Natural killer cell treated with Interleukin-12 subunit alpha and Interleukin-12 subunit beta and Interleukin-15 and Interleukin-18, amount 100 ng/mL, for 72 hours (primary cell): ENCODE measurements at regions not wholly inside any gene's neighbourhood (a gene's known extent, or its start where the extent isn't known, plus 50 kb on each side); places are given as distances from the start of the nearest gene placed in this dataset.
"Not testable (repeated sequence)": the region's sequence is repeated elsewhere in the genome, so short reads cannot be mapped to it uniquely, and the experiment has no call there.

ENCODE experiments used
- ATAC-seq, 2 donors: fragments of 150-1000 bp; cut with Tn5 transposase in 1 of 2; sonication (Bioruptor Pico), chemical (Tn5 transposase) in 1 of 2; 2 replicates each; pipeline ENCODE4 v1.10.0; 2021
- DNase-seq: peaks from one replicate; pipeline ENCODE4 v3.0.0; 2022; ENCODE audit warnings: low spot score
- H3K27ac Mint-ChIP-seq, 2 donors: 1 replicate in 1 of 2; 2 replicates in 1 of 2; pipeline ENCODE4 v1.8.0; 2022; ENCODE audit warnings: mixed read lengths in 2 of 2, mild to moderate bottlenecking in 1 of 2, moderate library complexity in 1 of 2
- H3K27me3 Mint-ChIP-seq, 2 donors: 1 replicate in 1 of 2; 2 replicates in 1 of 2; pipeline ENCODE4 v1.8.0; 2022; ENCODE audit warnings: mixed read lengths in 2 of 2
- H3K36me3 Mint-ChIP-seq: one replicate; pipeline ENCODE4 v1.8.0; 2022; ENCODE audit warnings: mixed read lengths
- H3K4me1 Mint-ChIP-seq, 2 donors: 1 replicate in 1 of 2; 2 replicates in 1 of 2; pipeline ENCODE4 v1.8.0; 2022; ENCODE audit warnings: low read depth in 2 of 2, mixed read lengths in 2 of 2, mild to moderate bottlenecking in 1 of 2
- H3K4me3 Mint-ChIP-seq: one replicate; pipeline ENCODE4 v1.8.0; 2022; ENCODE audit warnings: mixed read lengths
- H3K9me3 Mint-ChIP-seq: 2 replicates; pipeline ENCODE4 v1.8.0; 2022; ENCODE audit warnings: mixed read lengths

DNA sequence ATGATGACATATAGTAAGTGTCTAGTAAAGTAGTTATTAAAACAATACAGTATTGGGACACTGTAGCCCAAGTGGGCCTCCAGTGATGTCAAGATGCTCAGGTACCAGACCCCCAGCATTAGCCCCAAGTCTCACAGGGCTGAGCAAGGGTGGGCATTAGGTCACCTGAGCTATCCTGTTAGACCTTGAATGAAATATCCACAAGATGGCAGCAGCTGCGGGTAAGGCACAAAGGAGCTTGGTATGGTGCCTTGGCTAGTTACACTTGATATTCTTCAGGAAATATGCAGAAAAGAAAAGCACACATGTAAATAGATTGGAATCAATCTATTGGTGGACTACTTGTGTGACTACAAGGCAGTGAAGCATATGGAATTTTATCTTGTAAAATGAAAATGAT is 701.8 kb upstream of the ADGRB3 start:
- ATAC-seq (no peak), DNase-seq (no peak)
- Mint-ChIP-seq H3K27ac (no peak overlapping the region), H3K27me3 (no peaks in the 10 kb centered on the region), H3K4me3 (no peak overlapping the region), H3K9me3 (peaks cover 17% of the 10 kb centered on the region), H3K4me1 (no peaks in the 10 kb centered on the region), H3K36me3 (no peaks in the 10 kb centered on the region)

DNA sequence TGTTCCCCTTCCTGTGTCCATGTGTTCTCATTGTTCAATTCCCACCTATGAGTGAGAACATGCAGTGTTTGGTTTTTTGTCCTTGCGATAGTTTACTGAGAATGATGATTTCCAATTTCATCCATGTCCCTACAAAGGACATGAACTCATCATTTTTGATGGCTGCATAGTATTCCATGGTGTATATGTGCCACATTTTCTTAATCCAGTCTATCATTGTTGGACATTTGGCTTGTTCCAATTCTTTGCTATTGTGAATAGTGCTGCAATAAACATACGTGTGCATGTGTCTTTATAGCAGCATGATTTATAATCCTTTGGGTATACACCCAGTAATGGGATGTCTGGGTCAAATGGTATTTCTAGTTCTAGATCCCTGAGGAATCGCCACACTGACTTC is 712.5 kb upstream of the ADGRB3 start:
- not testable (repeated sequence) for H3K36me3 Mint-ChIP-seq, H3K27me3 Mint-ChIP-seq, ATAC-seq, H3K4me3 Mint-ChIP-seq, DNase-seq, H3K27ac Mint-ChIP-seq, H3K4me1 Mint-ChIP-seq
- H3K9me3 Mint-ChIP-seq, result peaks cover 11% of the 10 kb centered on the region

DNA sequence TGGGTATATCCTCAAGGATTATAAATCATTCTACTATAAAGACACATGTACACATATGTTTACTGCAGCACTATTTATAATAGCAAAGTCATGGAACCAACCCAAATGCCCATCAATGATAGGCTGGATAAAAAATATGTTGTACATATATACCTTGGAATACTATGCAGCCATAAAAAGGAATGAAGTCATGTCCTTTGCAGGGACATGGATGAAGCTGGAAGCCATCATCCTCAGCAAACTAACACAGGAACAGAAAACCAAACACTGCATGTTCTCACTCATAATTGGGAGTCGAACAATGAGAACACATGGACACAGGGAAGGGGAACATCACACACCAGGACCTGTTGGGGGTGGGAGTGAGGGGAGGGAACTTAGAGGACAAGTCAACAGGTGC is 715.0 kb upstream of the ADGRB3 start:
- not testable (repeated sequence) for ATAC-seq, H3K27ac Mint-ChIP-seq, H3K4me1 Mint-ChIP-seq

DNA sequence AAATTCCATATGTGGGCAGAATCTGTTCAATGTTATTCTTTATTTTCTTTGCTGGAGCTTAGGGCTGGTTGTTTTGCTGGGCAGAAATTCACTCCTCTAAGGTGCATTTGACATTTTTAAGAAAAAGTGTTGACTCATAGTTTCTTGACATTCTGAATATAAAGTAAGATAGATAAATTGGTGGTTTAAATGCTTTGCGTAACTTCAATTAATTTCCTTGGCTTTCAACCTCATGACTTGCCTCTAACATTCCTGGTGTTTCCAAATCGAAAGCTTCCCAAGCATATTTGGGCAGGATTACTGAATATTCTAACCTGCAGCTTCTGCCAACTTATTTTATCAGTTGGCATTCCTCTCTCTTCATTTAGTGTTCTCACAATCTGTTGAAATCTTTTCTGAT is 718.7 kb upstream of the ADGRB3 start:
- no peaks in the 10 kb centered on the region for H3K27me3 Mint-ChIP-seq
- H3K27ac Mint-ChIP-seq, result no peak overlapping the region
- ATAC-seq (no peak), DNase-seq (no peak)
- no peaks in the 10 kb centered on the region for H3K4me1 Mint-ChIP-seq
- H3K9me3 Mint-ChIP-seq, result peaks cover 17% of the 10 kb centered on the region
- no peak overlapping the region for H3K4me3 Mint-ChIP-seq
- no peaks in the 10 kb centered on the region for H3K36me3 Mint-ChIP-seq

More for the DNA sequence above, 715.0 kb upstream of the ADGRB3 start:
- H3K4me3 Mint-ChIP-seq, H3K27me3 Mint-ChIP-seq, DNase-seq, H3K36me3 Mint-ChIP-seq: not testable (repeated sequence)
- peaks cover 16% of the 10 kb centered on the region for H3K9me3 Mint-ChIP-seq

DNA sequence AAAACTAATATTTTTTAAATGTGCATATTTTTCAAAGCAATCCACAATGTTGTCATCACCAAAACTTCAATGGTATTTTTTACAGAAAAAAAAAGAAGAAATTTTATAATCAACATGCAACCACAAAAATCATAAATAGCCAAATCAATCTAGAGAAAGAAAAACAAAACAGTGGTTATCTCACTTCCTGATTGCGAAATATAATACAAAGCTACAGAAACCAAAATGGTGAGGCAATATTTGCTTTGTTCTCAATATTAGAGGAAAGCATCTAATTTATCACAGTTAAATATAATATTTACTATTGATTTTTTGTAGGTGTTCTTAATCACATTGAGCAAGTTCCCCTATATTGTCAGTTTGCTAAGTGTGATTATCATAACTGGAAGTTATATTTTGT is 720.7 kb upstream of the ADGRB3 start:
- H3K27me3 Mint-ChIP-seq, result no peaks in the 10 kb centered on the region
- H3K27ac Mint-ChIP-seq, result no peak overlapping the region
- peaks cover 23% of the 10 kb centered on the region for H3K9me3 Mint-ChIP-seq
- ATAC-seq, result no peak
- no peak for DNase-seq
- no peaks in the 10 kb centered on the region for H3K36me3 Mint-ChIP-seq
- H3K4me3 Mint-ChIP-seq, result no peak overlapping the region
- no peaks in the 10 kb centered on the region for H3K4me1 Mint-ChIP-seq

DNA sequence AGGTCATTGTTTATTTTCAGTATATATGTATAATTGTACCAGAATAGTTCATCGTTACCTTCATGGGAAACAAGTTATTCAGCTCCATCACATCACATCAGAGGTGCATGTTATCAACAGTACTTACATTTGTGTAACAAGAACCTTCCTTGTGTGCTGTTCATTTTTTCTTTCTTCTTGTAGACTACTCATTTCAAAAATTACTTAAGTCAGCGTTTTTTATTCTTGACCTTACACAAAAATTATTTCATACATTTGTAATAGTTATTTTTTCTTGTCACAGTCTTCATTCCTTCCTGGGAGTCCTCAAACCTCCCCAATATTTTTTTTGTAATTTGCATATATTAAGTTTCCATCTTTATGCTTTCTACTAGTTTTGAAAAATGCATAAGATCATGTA is 725.7 kb upstream of the ADGRB3 start:
- no peak overlapping the region for H3K27ac Mint-ChIP-seq
- H3K4me3 Mint-ChIP-seq, result no peak overlapping the region
- ATAC-seq (no peak), DNase-seq (no peak)
- no peaks in the 10 kb centered on the region for H3K4me1 Mint-ChIP-seq
- H3K36me3 Mint-ChIP-seq, result no peaks in the 10 kb centered on the region
- peaks cover 23% of the 10 kb centered on the region for H3K9me3 Mint-ChIP-seq
- no peaks in the 10 kb centered on the region for H3K27me3 Mint-ChIP-seq

DNA sequence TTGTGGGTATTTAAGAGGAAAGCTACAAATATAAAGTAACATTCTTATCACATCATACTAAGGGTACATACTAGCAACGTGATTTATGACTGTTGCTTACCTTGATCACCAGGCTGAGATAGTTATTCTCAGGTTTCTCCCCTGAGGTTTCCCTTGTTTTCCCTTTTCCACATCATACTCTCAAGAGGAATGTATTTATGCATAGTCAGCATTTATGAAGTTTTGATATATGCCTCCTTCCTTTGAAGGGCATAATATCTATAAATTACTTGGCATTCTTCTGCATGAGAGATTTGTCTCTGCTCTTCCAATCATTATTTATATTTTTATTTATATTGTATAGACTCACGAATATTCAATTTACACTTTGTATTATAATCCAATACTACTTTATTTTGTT is 726.7 kb upstream of the ADGRB3 start:
- Mint-ChIP-seq H3K9me3 (peaks cover 23% of the 10 kb centered on the region), H3K27ac (no peak overlapping the region), H3K27me3 (no peaks in the 10 kb centered on the region), H3K4me1 (no peaks in the 10 kb centered on the region), H3K36me3 (peaks cover under 1% of the 10 kb centered on the region), H3K4me3 (no peak overlapping the region)
- ATAC-seq (no peak), DNase-seq (no peak)

DNA sequence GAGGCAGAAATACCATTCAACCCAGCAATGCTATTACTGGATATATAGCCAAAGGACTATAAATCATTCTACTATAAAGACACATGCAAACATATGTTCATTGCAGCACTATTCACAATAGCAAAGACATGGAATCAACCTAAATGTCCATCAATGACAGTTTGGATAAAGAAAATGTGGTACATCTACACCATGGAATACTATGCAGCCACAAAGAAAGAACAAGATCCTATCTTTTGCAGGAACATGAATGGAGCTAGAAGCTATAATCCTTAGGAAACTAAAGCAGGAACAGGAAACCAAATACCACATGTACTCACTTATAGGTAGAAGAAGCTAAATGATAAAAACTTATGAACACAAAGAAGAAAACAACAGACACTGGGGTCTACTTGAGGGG is 730.3 kb upstream of the ADGRB3 start:
- H3K36me3 Mint-ChIP-seq, result peaks cover 22% of the 10 kb centered on the region
- H3K4me1 Mint-ChIP-seq, H3K4me3 Mint-ChIP-seq, H3K27ac Mint-ChIP-seq, H3K27me3 Mint-ChIP-seq, DNase-seq, ATAC-seq: not testable (repeated sequence)
- peaks cover 23% of the 10 kb centered on the region for H3K9me3 Mint-ChIP-seq

DNA sequence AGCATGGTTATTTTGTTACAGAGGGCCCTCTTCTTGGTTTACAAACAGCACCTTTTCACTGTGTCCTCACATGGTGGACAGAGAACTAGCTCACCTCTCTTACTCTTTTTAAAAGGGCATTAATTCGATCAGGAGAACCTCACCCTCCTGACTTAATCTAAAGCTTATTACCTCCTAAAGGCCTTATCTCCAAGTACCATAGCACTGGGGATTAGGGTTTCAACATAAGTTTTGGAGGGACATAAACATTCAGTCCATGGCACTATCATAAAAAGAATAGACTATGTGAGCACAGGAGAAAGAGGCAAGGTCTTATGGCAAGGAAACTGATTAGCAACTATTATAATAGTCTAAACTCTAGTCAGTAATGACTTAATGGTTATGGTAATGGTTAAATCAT is 736.2 kb upstream of the ADGRB3 start:
- DNase-seq (no peak), ATAC-seq (no peak)
- Mint-ChIP-seq H3K4me1 (no peaks in the 10 kb centered on the region), H3K27ac (no peak overlapping the region), H3K4me3 (no peak overlapping the region), H3K27me3 (no peaks in the 10 kb centered on the region), H3K36me3 (peaks cover 22% of the 10 kb centered on the region), H3K9me3 (peaks cover 13% of the 10 kb centered on the region)

DNA sequence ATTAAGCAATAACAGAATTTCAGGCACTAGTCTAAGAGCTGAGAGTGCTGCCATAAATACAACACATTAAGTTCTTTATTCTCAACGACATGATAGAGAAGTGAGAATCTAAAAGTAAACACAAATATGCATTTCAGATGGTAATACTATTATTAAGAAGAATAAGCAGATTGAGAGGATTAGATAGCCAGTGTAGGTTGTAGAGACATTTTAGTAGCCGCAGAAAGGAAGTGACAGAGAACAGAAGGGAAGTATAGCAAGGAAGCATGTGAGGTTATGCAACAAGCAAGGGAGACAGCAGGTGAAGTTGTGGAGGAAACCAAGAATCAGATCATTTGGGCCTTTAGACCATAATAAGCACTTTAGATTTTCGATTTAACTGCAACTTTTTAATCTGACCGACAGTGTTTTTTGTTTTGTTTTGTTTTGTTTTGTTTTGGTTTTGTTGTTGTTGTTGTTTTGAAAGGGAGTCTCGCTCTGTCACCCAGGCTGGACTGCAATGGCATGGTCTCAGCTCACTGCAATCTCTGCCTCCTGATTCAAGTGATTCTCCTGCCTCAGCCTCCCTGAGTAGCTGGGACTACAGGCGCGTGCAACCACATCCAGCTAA is 737.0 kb upstream of the ADGRB3 start:
- Mint-ChIP-seq H3K27ac (no peak overlapping the region), H3K9me3 (peaks cover 13% of the 10 kb centered on the region), H3K27me3 (no peaks in the 10 kb centered on the region), H3K4me3 (no peak overlapping the region), H3K36me3 (peaks cover 19% of the 10 kb centered on the region), H3K4me1 (no peaks in the 10 kb centered on the region)
- DNase-seq (no peak), ATAC-seq (no peak)

DNA sequence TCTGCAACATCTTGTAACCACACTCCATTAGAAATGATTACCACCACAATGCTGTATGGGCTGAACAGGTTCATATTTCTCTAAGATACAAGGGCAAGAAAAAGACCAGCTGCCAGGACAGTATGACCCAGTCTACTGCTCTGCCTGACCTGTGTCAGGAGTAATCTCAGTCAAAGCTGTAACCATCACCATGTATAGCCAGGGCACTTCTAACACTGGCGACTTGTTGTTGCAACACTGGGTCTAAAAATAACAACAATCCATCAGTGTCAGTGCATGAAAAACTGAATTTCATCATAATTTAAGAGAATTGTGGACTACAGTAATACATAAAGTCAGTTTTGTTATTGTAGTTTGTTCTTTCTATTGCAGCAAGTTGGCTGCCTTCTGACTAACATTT is 738.6 kb upstream of the ADGRB3 start:
- Mint-ChIP-seq H3K4me3 (no peak overlapping the region), H3K27me3 (no peaks in the 10 kb centered on the region), H3K4me1 (no peaks in the 10 kb centered on the region), H3K36me3 (peaks cover 5% of the 10 kb centered on the region), H3K27ac (no peak overlapping the region), H3K9me3 (peaks cover 7% of the 10 kb centered on the region)
- no peak for DNase-seq
- no peak for ATAC-seq

DNA sequence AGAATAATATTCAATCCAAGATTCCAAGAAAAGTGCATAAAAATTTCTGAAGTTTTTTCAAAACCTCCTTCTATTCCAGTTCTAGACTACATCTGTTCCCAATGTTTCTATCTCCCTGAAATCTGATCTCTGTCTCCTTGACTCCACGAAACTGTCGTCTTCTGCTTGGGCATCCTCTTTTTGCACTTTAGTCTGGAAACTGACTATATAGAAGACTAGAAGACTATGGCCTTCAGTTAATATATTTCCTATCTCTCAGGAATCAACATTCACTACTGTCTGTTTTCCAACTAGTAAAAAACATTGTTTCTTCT is 745.4 kb upstream of the ADGRB3 start:
- ATAC-seq (no peak), DNase-seq (no peak)
- Mint-ChIP-seq H3K36me3 (peaks cover 13% of the 10 kb centered on the region), H3K9me3 (peaks cover 15% of the 10 kb centered on the region), H3K4me3 (no peak overlapping the region), H3K4me1 (no peaks in the 10 kb centered on the region), H3K27me3 (no peaks in the 10 kb centered on the region), H3K27ac (no peak overlapping the region)

DNA sequence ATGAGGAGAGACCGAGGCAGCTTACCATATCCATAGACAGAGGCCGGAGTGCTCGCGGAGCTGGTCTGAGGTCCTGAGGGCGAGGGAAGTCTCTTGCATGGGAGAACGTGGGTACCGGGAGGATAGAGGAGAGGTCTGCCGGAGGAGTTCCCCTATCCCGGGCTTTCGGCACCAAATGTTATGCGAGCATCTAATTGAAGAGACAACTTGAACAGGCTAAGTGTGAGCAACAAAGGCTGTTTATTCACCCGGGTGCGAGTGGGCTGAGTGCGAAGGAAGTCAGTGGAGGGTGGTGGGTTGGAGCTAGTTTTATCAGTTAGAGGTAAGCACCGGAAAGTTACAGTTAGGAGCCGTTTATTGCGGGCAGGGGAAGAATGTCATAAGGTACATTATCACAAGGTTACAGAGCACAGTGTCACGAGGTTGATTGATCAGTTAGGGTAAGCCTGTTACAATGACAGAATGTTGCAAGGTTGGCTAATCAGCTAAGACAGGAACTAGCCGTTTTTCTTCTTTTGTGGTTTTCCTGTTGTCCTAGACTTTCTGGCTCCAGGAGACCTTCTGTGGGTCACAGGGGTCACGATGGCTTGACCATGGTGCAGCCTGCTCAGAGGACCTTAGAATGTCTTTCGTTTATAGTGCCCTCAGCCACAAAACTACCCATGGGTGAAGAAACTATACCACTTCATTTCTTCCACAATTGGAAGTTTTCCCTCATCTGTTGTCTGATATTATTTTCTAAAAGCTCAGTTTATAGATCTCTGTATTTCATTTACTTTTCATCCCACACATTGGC is 746.0 kb upstream of the ADGRB3 start:
- H3K4me1 Mint-ChIP-seq, result no peaks in the 10 kb centered on the region
- DNase-seq, result no peak
- ATAC-seq, result no peak
- H3K27me3 Mint-ChIP-seq, result no peaks in the 10 kb centered on the region
- peaks cover 13% of the 10 kb centered on the region for H3K36me3 Mint-ChIP-seq
- H3K4me3 Mint-ChIP-seq, result no peak overlapping the region
- H3K27ac Mint-ChIP-seq, result no peak overlapping the region
- H3K9me3 Mint-ChIP-seq, result peaks cover 15% of the 10 kb centered on the region

DNA sequence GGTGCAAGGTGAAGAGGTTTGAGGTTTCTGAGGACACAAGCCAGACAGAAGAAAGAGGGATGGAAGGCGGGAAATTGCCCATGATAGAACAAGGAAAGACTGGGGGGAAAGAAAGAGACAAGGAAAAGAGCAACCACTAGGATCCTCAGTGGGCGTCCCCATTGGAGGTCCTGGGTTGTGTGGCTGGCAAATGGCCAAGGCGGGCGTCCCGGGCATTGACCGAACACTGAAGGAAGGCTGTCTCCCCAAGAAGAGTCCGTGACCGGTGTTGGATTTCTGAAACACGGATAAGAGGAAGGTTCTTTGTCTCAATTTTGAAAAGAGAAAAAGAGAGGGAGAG is 746.6 kb upstream of the ADGRB3 start:
- DNase-seq, result no peak
- Mint-ChIP-seq H3K4me3 (no peak overlapping the region), H3K9me3 (peaks cover 15% of the 10 kb centered on the region), H3K36me3 (peaks cover 13% of the 10 kb centered on the region), H3K27ac (no peak overlapping the region), H3K4me1 (no peaks in the 10 kb centered on the region), H3K27me3 (no peaks in the 10 kb centered on the region)
- no peak for ATAC-seq
